Testis (tissue), 2 donors: ENCODE measurements at regions not wholly inside any gene's neighbourhood (a gene's known extent, or its start where the extent isn't known, plus 50 kb on each side); places are given as distances from the start of the nearest gene placed in this dataset.

ENCODE experiments used
- POLR2A ChIP-seq: fragments of 450-650 bp; IDR thresholded peaks from one replicate; pipeline ENCODE4 v1.6.1; 2017; ENCODE audit warnings: antibody characterized with exemption, mild to moderate bottlenecking, moderate library complexity
- TF ChIP-seq, protein P1 (sequence below), 3 experiments: fragments of 450-650 bp in 2 of 3; fragments of 200-600 bp in 1 of 3; sonication (generic) in 1 of 3; IDR thresholded peaks; one replicate each; pipeline ENCODE4 v1.5.1; 2016 to 2019; ENCODE audit warnings: antibody characterized with exemption in 3 of 3, mild to moderate bottlenecking in 2 of 3, moderate library complexity in 1 of 3

DNA sequence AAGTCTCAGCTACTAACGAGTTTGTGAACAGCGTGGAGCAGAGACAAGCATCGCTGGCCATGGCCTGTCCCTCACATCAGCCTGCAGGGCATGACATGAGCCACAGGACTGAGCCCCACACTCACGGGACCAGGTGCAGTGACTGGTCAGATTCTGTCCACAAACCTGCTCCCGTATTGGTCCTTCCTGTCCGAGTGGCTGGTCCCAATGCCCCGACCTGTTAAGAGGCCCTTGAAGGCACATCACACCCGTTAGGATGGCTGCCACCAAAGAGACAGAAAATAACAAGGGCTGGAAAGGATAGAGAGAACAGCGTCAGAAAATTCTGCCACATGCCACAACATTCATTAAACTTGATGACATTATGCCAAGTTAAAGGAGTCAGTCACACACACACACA, 403.2 kb upstream of the MYT1L start:
- TF ChIP-seq POLR2A: no peak
- TF ChIP-seq, protein P1, sequence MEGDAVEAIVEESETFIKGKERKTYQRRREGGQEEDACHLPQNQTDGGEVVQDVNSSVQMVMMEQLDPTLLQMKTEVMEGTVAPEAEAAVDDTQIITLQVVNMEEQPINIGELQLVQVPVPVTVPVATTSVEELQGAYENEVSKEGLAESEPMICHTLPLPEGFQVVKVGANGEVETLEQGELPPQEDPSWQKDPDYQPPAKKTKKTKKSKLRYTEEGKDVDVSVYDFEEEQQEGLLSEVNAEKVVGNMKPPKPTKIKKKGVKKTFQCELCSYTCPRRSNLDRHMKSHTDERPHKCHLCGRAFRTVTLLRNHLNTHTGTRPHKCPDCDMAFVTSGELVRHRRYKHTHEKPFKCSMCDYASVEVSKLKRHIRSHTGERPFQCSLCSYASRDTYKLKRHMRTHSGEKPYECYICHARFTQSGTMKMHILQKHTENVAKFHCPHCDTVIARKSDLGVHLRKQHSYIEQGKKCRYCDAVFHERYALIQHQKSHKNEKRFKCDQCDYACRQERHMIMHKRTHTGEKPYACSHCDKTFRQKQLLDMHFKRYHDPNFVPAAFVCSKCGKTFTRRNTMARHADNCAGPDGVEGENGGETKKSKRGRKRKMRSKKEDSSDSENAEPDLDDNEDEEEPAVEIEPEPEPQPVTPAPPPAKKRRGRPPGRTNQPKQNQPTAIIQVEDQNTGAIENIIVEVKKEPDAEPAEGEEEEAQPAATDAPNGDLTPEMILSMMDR (IDR thresholded peaks at IDR 0.05): no peak
